ENCODE measurements at regions not wholly inside any gene's neighbourhood (a gene's known extent, or its start where the extent isn't known, plus 50 kb on each side); places are given as distances from the start of the nearest gene placed in this dataset.

GRCh38 chr10:111548084-111548726 is 471.4 kb downstream of the ADRA2A start:
- TF ChIP-seq, protein P1, sequence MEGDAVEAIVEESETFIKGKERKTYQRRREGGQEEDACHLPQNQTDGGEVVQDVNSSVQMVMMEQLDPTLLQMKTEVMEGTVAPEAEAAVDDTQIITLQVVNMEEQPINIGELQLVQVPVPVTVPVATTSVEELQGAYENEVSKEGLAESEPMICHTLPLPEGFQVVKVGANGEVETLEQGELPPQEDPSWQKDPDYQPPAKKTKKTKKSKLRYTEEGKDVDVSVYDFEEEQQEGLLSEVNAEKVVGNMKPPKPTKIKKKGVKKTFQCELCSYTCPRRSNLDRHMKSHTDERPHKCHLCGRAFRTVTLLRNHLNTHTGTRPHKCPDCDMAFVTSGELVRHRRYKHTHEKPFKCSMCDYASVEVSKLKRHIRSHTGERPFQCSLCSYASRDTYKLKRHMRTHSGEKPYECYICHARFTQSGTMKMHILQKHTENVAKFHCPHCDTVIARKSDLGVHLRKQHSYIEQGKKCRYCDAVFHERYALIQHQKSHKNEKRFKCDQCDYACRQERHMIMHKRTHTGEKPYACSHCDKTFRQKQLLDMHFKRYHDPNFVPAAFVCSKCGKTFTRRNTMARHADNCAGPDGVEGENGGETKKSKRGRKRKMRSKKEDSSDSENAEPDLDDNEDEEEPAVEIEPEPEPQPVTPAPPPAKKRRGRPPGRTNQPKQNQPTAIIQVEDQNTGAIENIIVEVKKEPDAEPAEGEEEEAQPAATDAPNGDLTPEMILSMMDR (IDR thresholded peaks at IDR 0.05): no peak
- TF ChIP-seq TCF7 (CRISPR knock-in tag; IDR thresholded peaks at IDR 0.05; ENCODE audit: low read depth): no peak
- no peak for TF ChIP-seq TP53 (CRISPR knock-in tag; IDR thresholded peaks at IDR 0.05)
- TF ChIP-seq FOXP4 (CRISPR knock-in tag; IDR thresholded peaks at IDR 0.05): no peak
- no peak for TF ChIP-seq MAX (CRISPR knock-in tag; IDR thresholded peaks at IDR 0.05)

Data from WTC11 (cell line).